H4 (cell line): ENCODE measurements at regions not wholly inside any gene's neighbourhood (a gene's known extent, or its start where the extent isn't known, plus 50 kb on each side); places are given as distances from the start of the nearest gene placed in this dataset.
"Not testable (repeated sequence)": the region's sequence is repeated elsewhere in the genome, so short reads cannot be mapped to it uniquely, and the experiment has no call there.

Experiments
- DNase-seq: peaks from one replicate; pipeline ENCODE4 v3.0.0-alpha.2; 2015; ENCODE audit warnings: low spot score

- DNase-seq, result not testable (repeated sequence)
These were observed 180.1 kb downstream of the PLPPR4 start for GRCh38 chr1:99444211-99444927.

- no peak for DNase-seq
These were observed 180.8 kb downstream of the PLPPR4 start for GRCh38 chr1:99445071-99445470.

- DNase-seq, result no peak
These were observed 181.2 kb downstream of the PLPPR4 start for GRCh38 chr1:99445486-99445885.

- no peak for DNase-seq
These were observed 183.4 kb downstream of the PLPPR4 start for GRCh38 chr1:99447721-99448120.

DNA sequence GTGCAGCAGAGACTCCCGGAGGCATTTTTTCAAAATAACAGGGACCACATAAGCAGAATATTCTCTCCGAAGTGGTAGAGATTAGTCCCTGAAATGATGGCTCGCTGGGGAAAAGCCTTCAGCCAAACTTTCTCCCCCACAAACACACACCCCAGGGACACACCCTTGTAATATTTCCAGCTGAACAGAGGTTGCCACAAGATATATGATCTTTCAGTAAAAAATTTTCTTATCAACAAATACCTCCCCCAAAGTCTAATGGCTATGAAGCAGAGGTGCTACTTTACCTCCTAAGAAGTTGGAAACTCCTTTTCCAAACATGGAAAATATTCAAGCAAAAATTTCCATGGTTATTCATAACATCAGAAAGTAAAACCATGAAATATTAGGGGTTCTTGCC lies 190.2 kb upstream of the PALMD start:
- DNase-seq, result no peak

DNA sequence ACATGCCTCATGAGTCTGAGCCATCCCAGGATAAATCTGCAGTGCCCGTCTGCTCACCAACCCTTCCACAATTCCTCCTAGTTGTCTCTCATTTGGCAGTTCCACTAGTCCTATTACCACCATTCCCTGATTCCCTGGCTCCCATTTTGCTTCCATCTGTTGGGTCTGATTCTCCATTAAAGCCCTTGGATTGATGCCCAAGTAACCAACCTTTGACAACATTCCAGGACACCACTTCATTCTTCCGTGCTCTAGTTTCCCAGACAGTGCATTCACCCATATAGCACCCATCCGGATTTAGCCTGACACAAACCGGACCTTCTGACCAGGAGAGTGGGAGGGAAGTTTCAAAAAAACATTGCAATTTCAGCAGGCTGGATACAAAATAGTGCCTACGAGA lies 189.4 kb upstream of the PALMD start:
- DNase-seq, result no peak

GRCh38 chr1:99457381-99458165 lies 188.3 kb upstream of the PALMD start:
- DNase-seq, result peak; percentile 7

DNA sequence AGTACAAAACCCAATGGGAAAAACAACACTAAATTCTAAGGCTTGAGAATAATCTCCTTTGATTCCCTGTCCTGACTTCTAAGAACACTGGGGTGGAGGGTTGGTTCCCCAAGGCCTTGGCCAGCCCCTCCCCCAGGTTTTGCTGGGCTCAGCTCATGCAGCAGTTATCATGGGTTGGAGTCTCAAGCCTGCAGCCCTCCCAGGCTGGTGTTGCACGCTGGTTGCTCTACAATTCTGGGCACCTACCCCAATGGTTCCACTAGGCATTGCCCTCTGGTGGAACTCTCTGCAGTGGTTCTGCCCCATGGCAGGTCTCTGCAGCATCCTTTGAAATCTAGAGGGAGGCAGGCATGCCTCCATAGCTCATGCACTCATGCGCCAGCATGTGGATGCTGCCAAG lies 184.4 kb upstream of the PALMD start:
- DNase-seq, result no peak

- DNase-seq, result no peak
These were observed 181.2 kb upstream of the PALMD start for GRCh38 chr1:99464738-99465137.

DNA sequence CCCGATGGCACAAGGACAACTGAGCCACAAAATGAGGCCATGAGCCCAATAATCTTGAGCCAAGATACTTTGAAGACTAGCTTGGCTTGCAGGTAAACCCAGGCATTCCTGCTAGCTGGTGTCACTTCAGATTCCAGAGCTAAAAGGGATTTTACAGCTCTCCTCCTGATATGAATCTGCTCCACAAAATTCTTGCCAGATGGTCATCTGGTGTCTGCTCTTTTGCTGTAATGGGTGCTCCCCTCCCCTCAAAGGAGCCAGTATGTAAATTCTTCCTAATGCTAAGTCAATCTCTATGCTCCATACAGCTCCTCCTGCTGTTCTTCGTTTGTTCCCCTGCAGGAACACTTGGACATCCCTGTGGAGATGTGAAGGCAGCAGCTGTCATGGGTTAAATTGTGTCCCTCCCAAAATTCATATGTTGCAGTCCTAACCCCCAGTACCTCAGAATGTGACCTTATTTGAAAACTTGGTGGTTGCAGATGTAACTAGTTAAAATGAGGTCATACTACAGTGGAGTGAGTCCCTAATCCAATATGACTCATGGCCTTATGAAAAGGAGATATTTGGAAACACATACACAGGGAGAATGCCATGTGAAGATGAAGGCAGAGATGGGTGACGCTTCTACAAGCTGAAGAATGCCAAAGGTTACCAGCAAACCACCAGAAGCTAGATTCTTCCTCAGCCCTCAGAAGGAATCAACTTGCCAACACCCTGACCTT lies 180.6 kb upstream of the PALMD start:
- peak; percentile 54 for DNase-seq

- DNase-seq, result no peak
These were observed 178.3 kb upstream of the PALMD start for GRCh38 chr1:99467645-99468044.

GRCh38 chr1:99469550-99469971 lies 176.4 kb upstream of the PALMD start:
- no peak for DNase-seq

DNA sequence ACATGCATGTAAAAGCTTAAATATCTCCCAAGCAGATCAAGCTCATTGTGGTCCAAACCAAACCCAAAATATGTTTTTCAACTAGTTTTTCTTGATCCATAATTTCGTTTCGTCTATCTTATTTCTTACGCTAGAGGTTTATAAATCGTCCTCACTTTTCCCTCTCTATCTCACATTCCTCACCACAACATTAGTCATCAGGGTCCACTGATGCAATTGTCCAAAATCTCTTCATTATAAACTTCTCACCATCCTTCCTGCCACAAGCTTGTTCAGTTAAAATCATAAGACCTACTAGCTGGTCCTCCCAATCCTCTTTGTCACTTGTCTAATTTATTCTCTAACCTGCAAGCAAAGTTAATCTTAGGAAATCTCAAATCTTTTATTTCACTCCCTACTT lies 173.0 kb upstream of the PALMD start:
- no peak for DNase-seq

DNA sequence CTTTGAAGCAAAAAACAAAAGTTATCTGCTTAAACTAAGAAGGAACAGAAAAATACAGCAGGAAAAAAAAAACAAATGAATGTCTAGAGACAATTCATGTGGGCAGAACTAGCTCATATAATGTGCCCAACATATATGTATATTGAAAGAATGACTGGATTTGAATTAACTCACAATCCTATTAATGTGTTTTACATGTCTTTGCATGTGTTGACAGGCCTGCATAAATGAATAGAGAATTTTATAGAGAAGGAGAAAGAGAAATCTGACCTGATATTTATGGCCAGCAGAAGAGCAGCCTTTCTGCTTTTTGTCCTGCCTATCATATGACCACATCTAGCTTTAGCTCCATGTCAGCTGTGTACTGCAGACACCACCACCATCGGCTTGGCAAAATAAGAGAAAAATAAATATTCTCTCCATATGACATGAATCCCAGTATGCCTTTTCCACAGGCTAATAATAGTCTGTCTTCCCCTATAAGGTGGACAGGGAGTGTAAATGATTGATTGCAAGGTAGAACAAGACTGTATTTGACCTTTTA lies 171.5 kb upstream of the PALMD start:
- DNase-seq, result no peak

DNA sequence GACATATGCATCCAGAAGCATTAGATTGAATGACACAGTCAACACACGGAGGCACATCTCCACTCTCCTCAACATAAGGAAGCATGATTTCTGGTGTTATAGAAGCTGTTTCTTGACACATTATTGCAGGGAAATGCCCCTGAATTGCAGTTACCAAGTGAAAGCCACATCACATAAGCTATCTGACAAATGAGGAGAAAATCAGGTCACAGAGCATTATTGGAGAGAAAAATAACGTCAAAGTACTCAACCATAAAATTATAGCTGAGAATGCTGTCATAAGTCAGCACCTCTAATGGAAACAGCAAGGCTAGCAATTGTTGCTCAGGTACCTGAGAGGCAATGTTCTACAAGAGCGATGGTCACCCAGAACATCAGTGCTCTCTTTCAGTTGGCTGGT lies 169.9 kb upstream of the PALMD start:
- no peak for DNase-seq

DNA sequence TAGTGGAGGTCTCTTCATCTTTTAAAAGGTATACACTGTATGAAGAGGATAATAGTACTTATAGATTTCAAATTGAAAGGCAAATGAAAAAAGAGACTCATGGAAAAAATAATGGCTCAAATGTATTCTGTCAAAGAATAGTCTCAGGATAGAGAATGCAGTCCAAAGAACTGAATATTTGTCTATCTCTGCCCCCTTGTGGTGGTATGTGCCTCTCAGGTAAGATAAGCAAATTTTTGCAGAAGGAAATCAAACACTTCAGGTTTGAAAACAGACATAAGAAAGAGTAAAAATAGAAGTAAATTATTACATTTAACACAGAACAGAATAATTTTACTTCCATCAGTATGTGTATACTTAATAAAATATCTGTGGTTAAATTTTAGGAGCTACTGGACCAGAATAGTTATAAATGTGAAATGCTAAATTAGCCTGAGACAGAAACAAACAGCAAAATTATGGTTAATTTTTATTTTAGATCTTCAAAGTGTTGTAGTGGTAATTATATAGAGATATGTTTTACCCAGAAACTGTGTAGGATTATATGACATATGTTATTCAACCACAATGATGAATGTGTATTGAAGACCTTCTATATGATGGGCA lies 164.4 kb upstream of the PALMD start:
- peak; percentile 43 for DNase-seq

- no peak for DNase-seq
These were observed 163.6 kb upstream of the PALMD start for GRCh38 chr1:99482286-99482685.

- no peak for DNase-seq
These were observed 163.2 kb upstream of the PALMD start for GRCh38 chr1:99482750-99483149.

- no peak for DNase-seq
These were observed 155.9 kb upstream of the PALMD start for GRCh38 chr1:99490031-99490430.

DNA sequence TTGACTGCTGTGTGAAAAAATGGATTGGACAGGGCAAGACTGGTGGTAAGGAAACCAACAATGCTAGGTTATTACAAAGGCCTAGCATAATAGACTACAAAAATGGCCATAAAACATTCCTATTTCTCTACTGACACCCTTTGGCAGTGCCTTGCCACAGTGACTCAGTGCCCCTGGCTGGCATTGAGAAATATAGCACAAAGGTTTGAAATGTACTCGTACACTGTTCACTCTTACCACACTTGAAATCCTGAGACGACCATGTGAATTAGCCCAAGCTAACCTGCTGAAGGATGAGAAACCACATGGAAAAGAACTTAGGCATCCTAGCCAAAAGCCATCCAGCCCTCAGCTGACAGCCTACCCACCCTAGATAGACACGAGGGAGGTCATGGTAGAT lies 149.8 kb upstream of the PALMD start:
- DNase-seq, result no peak

DNA sequence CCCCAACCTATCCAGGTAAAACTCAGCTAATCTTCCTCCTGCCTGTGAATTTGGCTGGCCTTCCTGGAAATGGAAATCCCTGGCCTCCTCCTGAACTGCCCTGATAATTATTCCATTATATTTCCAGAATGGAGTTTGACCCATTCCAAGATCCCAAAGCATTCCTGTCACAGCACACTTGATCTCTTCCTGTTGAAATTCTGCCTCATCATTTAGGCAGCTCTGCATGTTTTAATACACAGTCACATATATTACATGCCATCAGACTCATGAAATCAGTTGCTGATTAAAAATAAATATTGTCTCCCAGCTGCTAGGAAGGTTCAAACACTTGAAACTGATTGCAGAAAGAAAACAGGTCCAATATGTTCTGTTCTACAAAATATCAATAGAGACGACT lies 148.2 kb upstream of the PALMD start:
- no peak for DNase-seq

- DNase-seq, result no peak
These were observed 145.4 kb upstream of the PALMD start for GRCh38 chr1:99500541-99500940.
